ENCODE measurements at regions not wholly inside any gene's neighbourhood (a gene's known extent, or its start where the extent isn't known, plus 50 kb on each side); places are given as distances from the start of the nearest gene placed in this dataset.

DNA sequence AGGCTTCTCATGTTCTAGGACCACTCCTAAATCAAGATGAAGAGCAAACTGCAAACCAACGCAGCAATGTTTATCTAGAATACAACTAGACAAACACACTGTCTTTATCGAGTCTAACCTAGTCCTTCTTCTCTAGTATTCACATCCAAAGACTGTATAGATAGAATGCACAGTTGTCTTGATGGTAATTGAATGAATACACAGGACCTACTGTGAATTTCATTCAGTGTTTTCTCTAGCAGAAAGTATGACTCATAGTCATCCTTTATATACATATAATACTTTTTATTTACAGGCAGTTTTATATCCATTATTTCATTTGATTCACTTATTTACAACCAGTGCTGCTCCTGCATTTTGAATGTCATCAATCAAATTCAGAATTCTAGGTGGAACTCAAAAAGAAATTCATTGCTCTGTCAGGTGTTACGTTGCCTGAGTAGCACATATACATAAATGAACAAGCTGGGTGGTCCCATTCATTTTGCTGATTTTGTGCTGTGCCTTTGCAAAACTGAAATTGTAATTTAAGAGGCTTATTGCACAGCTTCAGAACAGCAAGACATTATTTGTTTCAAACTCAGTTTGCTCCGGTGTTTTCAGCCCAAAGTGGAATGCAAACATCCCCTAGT is 374.8 kb downstream of the EPHA4 start:
- no peak overlapping the region for H3K4me3 ChIP-seq (ENCODE audit: low read depth, low read length)
- no peak for DNase-seq
- H3K36me3 ChIP-seq (replicated peaks) = no peaks in the 10 kb centered on the region
- TF ChIP-seq, protein P1, sequence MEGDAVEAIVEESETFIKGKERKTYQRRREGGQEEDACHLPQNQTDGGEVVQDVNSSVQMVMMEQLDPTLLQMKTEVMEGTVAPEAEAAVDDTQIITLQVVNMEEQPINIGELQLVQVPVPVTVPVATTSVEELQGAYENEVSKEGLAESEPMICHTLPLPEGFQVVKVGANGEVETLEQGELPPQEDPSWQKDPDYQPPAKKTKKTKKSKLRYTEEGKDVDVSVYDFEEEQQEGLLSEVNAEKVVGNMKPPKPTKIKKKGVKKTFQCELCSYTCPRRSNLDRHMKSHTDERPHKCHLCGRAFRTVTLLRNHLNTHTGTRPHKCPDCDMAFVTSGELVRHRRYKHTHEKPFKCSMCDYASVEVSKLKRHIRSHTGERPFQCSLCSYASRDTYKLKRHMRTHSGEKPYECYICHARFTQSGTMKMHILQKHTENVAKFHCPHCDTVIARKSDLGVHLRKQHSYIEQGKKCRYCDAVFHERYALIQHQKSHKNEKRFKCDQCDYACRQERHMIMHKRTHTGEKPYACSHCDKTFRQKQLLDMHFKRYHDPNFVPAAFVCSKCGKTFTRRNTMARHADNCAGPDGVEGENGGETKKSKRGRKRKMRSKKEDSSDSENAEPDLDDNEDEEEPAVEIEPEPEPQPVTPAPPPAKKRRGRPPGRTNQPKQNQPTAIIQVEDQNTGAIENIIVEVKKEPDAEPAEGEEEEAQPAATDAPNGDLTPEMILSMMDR (IDR thresholded peaks at IDR 0.05; ENCODE audit: low read depth, low read length, missing control alignments) = no peak
- in situ Hi-C loops (cut with HindIII; ENCODE audit: low pct_ligation_motif_present, low sequenced_read_pairs) = no loop called here
- no peak overlapping the region for H3K27ac ChIP-seq
- no peaks in the 10 kb centered on the region for H3K27me3 ChIP-seq (replicated peaks)

DNA sequence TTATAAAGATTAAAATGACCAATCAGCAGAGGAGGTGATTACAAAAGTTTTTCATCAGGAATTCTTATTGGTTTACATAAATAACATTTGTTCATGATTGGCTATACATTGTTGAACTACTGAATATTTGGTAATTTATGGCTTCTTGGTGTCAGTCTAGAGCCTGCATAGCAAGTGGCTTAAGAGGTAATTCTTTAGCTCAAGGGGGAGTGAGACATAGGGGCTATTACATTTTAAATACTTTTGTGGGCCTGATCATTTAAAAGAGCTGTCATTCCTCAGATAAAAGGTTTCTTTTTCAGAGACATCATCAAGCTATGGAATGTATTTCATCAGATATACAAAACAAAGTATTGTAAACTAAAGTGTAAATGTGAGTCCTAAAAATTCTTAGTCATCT is 373.8 kb downstream of the EPHA4 start:
- Histone ChIP-seq H3K27ac (no peak overlapping the region), H3K4me3 (ENCODE audit: low read depth, low read length) (no peak overlapping the region), H3K36me3 (replicated peaks) (no peaks in the 10 kb centered on the region), H3K27me3 (replicated peaks) (no peaks in the 10 kb centered on the region)
- DNase-seq = no peak
- in situ Hi-C loops (cut with HindIII; ENCODE audit: low pct_ligation_motif_present, low sequenced_read_pairs) = no loop called here
- TF ChIP-seq, protein P1 (IDR thresholded peaks at IDR 0.05; ENCODE audit: low read depth, low read length, missing control alignments) = no peak

DNA sequence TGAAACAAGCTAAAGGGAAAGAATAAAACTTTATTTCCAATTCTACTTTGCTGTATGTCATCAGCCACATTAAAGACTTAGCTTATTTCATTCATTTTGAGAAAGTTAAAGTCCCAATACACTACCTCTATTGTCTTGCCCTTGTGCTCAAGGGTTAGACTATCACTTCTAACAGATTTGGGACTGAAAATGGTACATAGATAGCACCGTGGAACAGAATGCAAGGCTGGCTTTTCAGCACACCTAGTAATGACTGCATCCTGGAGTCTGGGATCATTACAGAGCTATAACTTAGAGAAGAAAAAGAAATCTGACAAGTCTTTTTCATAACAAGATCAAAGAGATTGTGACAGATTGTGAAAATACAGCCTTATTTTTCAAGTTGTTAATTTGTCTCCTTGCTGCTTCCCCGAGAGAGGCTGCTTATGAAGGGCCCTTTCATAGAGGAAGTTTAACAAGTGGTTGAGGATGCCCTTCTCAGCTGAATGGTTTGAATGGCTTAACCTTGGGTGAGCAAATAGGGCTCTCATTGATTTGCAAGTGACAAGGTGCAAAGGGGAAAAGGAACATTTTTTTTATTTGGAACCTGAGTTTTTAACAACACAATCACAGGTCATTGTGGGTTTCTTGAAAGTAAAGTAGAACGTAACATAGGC is 371.8 kb downstream of the EPHA4 start:
- TF ChIP-seq, protein P1 (IDR thresholded peaks at IDR 0.05; ENCODE audit: low read depth, low read length, missing control alignments) = no peak
- in situ Hi-C loops (cut with HindIII; ENCODE audit: low pct_ligation_motif_present, low sequenced_read_pairs) = no loop called here

GRCh38 chr2:221202431-221202830 is 369.7 kb downstream of the EPHA4 start:
- TF ChIP-seq, protein P1 (IDR thresholded peaks at IDR 0.05; ENCODE audit: low read depth, low read length, missing control alignments) = no peak
- H3K27ac ChIP-seq = no peak overlapping the region
- H3K27me3 ChIP-seq (replicated peaks) = no peaks in the 10 kb centered on the region
- no peak overlapping the region for H3K4me3 ChIP-seq (ENCODE audit: low read depth, low read length)
- DNase-seq = no peak
- in situ Hi-C loops (cut with HindIII; ENCODE audit: low pct_ligation_motif_present, low sequenced_read_pairs) = no loop called here
- H3K36me3 ChIP-seq (replicated peaks) = no peaks in the 10 kb centered on the region

More for the DNA sequence above, 371.8 kb downstream of the EPHA4 start:
- no peaks in the 10 kb centered on the region for H3K36me3 ChIP-seq (replicated peaks)
- no peaks in the 10 kb centered on the region for H3K27me3 ChIP-seq (replicated peaks)
- DNase-seq = no peak
- H3K27ac ChIP-seq = no peak overlapping the region
- H3K4me3 ChIP-seq (ENCODE audit: low read depth, low read length) = no peak overlapping the region

- no peaks in the 10 kb centered on the region for H3K36me3 ChIP-seq (replicated peaks)
- TF ChIP-seq, protein P1 (IDR thresholded peaks at IDR 0.05; ENCODE audit: low read depth, low read length, missing control alignments) = no peak
- no peaks in the 10 kb centered on the region for H3K27me3 ChIP-seq (replicated peaks)
- H3K27ac ChIP-seq = no peak overlapping the region
- in situ Hi-C loops (cut with HindIII; ENCODE audit: low pct_ligation_motif_present, low sequenced_read_pairs) = no loop called here
- no peak for DNase-seq
- no peak overlapping the region for H3K4me3 ChIP-seq (ENCODE audit: low read depth, low read length)
These were observed 369.0 kb downstream of the EPHA4 start for GRCh38 chr2:221203125-221203524.
